Uterus (tissue), 2 donors: ENCODE measurements at regions not wholly inside any gene's neighbourhood (a gene's known extent, or its start where the extent isn't known, plus 50 kb on each side); places are given as distances from the start of the nearest gene placed in this dataset.

ENCODE experiments used
- POLR2A ChIP-seq, 2 donors: fragments of 450-650 bp; IDR thresholded peaks; one replicate each; pipeline ENCODE4 v1.6.1; 2016; ENCODE audit warnings: antibody characterized with exemption in 2 of 2, mild to moderate bottlenecking in 1 of 2, moderate library complexity in 1 of 2
- TF ChIP-seq, protein P1 (sequence below), 4 experiments: fragments of 200-600 bp in 2 of 4; fragments of 450-650 bp in 2 of 4; sonication (generic) in 2 of 4; IDR thresholded peaks; one replicate each; pipeline ENCODE4 v1.5.1; 2016 to 2019; ENCODE audit warnings: antibody characterized with exemption in 4 of 4, mild to moderate bottlenecking in 2 of 4, moderate library complexity in 1 of 4

DNA sequence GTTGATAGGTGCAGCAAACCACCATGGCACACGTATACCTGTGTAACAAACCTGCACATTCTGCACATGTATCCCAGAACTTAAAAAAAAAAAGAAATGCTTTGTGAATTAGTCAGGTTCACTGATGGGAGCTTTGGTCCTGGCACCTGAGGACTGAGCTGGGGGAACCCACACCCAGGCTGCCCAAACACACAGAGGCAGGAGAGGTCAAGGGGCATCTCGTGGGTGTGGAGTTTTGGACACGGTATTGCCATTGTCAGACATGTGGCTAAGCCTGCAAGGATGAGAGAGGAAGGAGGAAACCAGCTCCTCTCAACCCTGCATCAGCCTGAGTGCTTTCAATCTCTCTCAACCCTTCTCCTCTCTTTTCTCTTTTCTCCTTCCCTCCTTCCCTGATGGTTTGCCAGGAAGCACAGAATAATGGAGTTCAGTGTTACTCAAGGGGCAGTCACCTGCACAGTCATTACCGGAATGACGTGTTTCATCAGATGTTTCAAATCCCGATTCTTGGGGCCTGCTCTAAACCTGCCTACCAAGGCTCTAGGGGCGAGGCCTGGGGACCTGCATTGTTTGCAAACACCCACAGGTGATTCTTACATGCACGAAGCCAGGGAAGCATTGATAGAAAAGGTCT is 89.9 kb upstream of the NEDD9 start:
- TF ChIP-seq, protein P1, sequence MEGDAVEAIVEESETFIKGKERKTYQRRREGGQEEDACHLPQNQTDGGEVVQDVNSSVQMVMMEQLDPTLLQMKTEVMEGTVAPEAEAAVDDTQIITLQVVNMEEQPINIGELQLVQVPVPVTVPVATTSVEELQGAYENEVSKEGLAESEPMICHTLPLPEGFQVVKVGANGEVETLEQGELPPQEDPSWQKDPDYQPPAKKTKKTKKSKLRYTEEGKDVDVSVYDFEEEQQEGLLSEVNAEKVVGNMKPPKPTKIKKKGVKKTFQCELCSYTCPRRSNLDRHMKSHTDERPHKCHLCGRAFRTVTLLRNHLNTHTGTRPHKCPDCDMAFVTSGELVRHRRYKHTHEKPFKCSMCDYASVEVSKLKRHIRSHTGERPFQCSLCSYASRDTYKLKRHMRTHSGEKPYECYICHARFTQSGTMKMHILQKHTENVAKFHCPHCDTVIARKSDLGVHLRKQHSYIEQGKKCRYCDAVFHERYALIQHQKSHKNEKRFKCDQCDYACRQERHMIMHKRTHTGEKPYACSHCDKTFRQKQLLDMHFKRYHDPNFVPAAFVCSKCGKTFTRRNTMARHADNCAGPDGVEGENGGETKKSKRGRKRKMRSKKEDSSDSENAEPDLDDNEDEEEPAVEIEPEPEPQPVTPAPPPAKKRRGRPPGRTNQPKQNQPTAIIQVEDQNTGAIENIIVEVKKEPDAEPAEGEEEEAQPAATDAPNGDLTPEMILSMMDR (IDR thresholded peaks at IDR 0.05) = no peak
- TF ChIP-seq POLR2A (IDR thresholded peaks at IDR 0.05) = no peak
